A673 (cell line): ENCODE measurements at regions not wholly inside any gene's neighbourhood (a gene's known extent, or its start where the extent isn't known, plus 50 kb on each side); places are given as distances from the start of the nearest gene placed in this dataset.

ENCODE experiments used
- BruUV-seq: library from RNA; stranded (reverse); fragments of 400-500 nt; replicated peaks from 2 replicates; lab custom pipeline; 2021; lab: Mats Ljungman, UMichigan
- CTCF ChIA-PET: fragments of 300-600 bp; sonication (Branson Sonifier 250); formaldehyde crosslinking; loops from one replicate; lab custom pipeline; 2022; ENCODE audit warnings: antibody characterized with exemption; lab: Charles Lee
- POLR2A ChIA-PET: fragments of 300-600 bp; sonication (Branson Sonifier 250); formaldehyde crosslinking; loops from one replicate; lab custom pipeline; 2022; ENCODE audit warnings: antibody characterized with exemption; ENCODE audit not compliant: low non-redundant PET; lab: Charles Lee
- DNase-seq: peaks from one replicate; pipeline ENCODE4 v3.0.0-alpha.2; 2015; ENCODE audit warnings: low spot score
- H3K27ac ChIP-seq: fragments of 200-600 bp; sonication (generic); 2 replicates; pipeline ENCODE4 v1.5.1; 2016; ENCODE audit warnings: mixed run types, low read depth, mild to moderate bottlenecking, mixed read lengths, antibody characterized with exemption, low read length; ENCODE audit not compliant: poor library complexity, severe bottlenecking
- H3K27me3 ChIP-seq: fragments of 200-600 bp; sonication (generic); replicated peaks from 2 replicates; pipeline ENCODE4 v1.6.1; 2017; ENCODE audit warnings: mixed run types, low read depth, mild to moderate bottlenecking, mixed read lengths, antibody characterized with exemption, low read length; ENCODE audit not compliant: insufficient read depth, poor library complexity
- H3K36me3 ChIP-seq: fragments of 200-600 bp; sonication (generic); 2 replicates; pipeline ENCODE4 v1.6.1; 2016; ENCODE audit warnings: mixed run types, mild to moderate bottlenecking, mixed read lengths, antibody characterized with exemption, low read length; ENCODE audit not compliant: insufficient read depth, poor library complexity, severe bottlenecking
- H3K4me1 ChIP-seq: fragments of 200-600 bp; sonication (generic); 2 replicates; pipeline ENCODE4 v1.6.1; 2017; ENCODE audit warnings: mixed run types, mild to moderate bottlenecking, mixed read lengths, antibody characterized with exemption, low read length; ENCODE audit not compliant: insufficient read depth, poor library complexity, severe bottlenecking
- H3K4me3 ChIP-seq: fragments of 200-600 bp; sonication (generic); 2 replicates; pipeline ENCODE4 v1.5.1; 2016; ENCODE audit warnings: low read depth, mixed run types, mild to moderate bottlenecking, mixed read lengths, low read length; ENCODE audit not compliant: poor library complexity, severe bottlenecking
- H3K9me3 ChIP-seq: fragments of 200-600 bp; sonication (generic); 2 replicates; pipeline ENCODE4 v1.6.1; 2016; ENCODE audit warnings: mixed run types, low read depth, mild to moderate bottlenecking, mixed read lengths, antibody characterized with exemption, low read length; ENCODE audit not compliant: poor library complexity, severe bottlenecking
- EZH2 ChIP-seq: fragments of 200-600 bp; sonication (generic); IDR thresholded peaks from 2 replicates; pipeline ENCODE4 v1.6.1; 2017; ENCODE audit warnings: borderline replicate concordance, low read depth, mild to moderate bottlenecking, mixed read lengths, antibody characterized with exemption, low read length; ENCODE audit not compliant: poor library complexity, severe bottlenecking
- intact Hi-C: fragments of 100-400 bp; cut with micrococcal nuclease; formaldehyde crosslinking; loops from one replicate; pipeline ENCODE4 v1.10.0; 2022; ENCODE audit not compliant: unreplicated experiment
- TF ChIP-seq, protein P1 (sequence below): fragments of 300-800, 200-600 bp; sonication (generic); conservative IDR thresholded peaks from 2 replicates; pipeline ENCODE4 v1.5.1; 2017; ENCODE audit warnings: low read depth, mild to moderate bottlenecking, antibody characterized with exemption, low read length, moderate library complexity, mixed read lengths

DNA sequence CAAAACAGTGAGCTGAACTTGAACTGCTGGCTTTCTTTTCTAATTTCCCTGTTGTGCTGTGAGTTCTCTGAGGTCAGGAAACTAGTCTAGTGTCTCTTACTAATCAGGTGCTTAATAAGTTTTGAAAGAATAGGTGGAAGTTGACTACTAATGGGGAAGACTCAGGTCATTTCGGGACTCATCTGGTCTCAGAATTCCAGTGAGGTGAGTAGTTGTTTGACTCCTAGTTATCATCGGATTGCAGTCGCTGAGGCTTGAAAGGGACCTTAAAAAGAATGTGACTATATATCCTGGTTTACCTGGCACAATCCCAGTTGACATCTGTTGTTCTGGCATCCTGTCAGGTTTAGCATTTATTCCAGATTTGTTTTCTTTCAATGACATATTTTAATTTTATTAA lies 81.4 kb upstream of the SPAG17 start:
- no peak overlapping the region for H3K4me3 ChIP-seq
- POLR2A ChIA-PET: no interaction called here
- no peaks in the 10 kb centered on the region for H3K36me3 ChIP-seq
- no peak overlapping the region for H3K27ac ChIP-seq
- CTCF ChIA-PET: no interaction called here
- no TSS peak for BruUV-seq
- no peaks in the 10 kb centered on the region for H3K27me3 ChIP-seq
- intact Hi-C loops: no loop called here
- no peaks in the 10 kb centered on the region for H3K4me1 ChIP-seq
- TF ChIP-seq, protein P1, sequence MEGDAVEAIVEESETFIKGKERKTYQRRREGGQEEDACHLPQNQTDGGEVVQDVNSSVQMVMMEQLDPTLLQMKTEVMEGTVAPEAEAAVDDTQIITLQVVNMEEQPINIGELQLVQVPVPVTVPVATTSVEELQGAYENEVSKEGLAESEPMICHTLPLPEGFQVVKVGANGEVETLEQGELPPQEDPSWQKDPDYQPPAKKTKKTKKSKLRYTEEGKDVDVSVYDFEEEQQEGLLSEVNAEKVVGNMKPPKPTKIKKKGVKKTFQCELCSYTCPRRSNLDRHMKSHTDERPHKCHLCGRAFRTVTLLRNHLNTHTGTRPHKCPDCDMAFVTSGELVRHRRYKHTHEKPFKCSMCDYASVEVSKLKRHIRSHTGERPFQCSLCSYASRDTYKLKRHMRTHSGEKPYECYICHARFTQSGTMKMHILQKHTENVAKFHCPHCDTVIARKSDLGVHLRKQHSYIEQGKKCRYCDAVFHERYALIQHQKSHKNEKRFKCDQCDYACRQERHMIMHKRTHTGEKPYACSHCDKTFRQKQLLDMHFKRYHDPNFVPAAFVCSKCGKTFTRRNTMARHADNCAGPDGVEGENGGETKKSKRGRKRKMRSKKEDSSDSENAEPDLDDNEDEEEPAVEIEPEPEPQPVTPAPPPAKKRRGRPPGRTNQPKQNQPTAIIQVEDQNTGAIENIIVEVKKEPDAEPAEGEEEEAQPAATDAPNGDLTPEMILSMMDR: no peak
- no peak for TF ChIP-seq EZH2
- H3K9me3 ChIP-seq: no peaks in the 10 kb centered on the region
- DNase-seq: no peak

DNA sequence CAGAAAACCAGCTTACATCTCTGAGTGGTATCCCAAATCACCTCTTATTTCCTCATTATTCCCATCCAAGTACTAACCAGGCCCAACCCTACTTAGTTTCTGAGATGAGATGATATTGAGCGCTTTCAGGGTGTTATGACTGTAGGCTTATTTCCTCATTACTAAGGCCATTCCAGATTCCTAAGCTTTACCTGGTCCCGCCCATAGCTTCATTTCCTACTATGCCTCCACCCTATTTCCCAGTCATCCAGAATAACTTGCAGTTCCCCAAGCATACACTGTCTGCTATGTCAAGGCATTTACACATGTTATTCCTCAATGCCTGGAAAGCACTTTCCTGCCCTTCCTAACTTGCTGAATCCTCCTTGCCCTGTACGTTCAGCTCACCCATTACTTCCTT lies 79.3 kb upstream of the SPAG17 start:
- ChIA-PET CTCF (no interaction called here), POLR2A (no interaction called here)
- Histone ChIP-seq H3K36me3 (no peaks in the 10 kb centered on the region), H3K4me1 (no peaks in the 10 kb centered on the region), H3K4me3 (no peak overlapping the region), H3K27me3 (no peaks in the 10 kb centered on the region), H3K9me3 (no peaks in the 10 kb centered on the region), H3K27ac (no peak overlapping the region)
- intact Hi-C loops: no loop called here
- BruUV-seq: no TSS peak
- TF ChIP-seq, protein P1: no peak
- TF ChIP-seq EZH2: no peak
- DNase-seq: no peak

DNA sequence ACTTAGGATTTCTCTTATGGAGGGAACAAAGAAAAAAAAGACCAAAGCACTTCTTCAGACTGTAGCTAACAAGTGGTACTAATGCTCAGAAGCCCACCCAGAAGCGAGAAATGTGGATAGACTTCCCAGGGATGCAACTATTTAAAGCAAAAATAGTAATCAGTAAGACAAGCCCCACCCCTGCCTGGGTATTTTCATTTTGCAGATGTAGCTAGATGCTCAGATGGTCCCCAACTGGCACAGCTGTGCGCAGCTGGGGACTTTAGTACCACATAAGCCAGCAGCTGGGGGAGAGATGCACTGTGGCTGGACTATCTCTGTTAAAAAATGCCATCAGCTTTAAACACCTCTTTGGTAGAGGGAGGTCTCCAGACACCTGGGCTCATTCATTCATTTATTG lies 77.8 kb upstream of the SPAG17 start:
- Histone ChIP-seq H3K36me3 (no peaks in the 10 kb centered on the region), H3K9me3 (no peaks in the 10 kb centered on the region), H3K4me3 (no peak overlapping the region), H3K4me1 (no peaks in the 10 kb centered on the region), H3K27me3 (no peaks in the 10 kb centered on the region), H3K27ac (no peak overlapping the region)
- CTCF ChIA-PET: no interaction called here
- intact Hi-C loops: no loop called here
- BruUV-seq: no TSS peak
- TF ChIP-seq, protein P1: no peak
- TF ChIP-seq EZH2: no peak
- DNase-seq: no peak
- POLR2A ChIA-PET: no interaction called here
